GM12872 (cell line): ENCODE measurements at regions not wholly inside any gene's neighbourhood (a gene's known extent, or its start where the extent isn't known, plus 50 kb on each side); places are given as distances from the start of the nearest gene placed in this dataset.

Source experiments
- CTCF ChIP-seq: IDR thresholded peaks from 3 replicates; pipeline ENCODE4 v1.5.1; 2011; ENCODE audit warnings: low read depth, mild to moderate bottlenecking, low read length, moderate library complexity; ENCODE audit not compliant: insufficient read depth

- TF ChIP-seq CTCF, result no peak
Measured at GRCh38 chr2:234691214-234691575, 194.3 kb upstream of the ARL4C start.

- no peak for TF ChIP-seq CTCF
Measured at GRCh38 chr2:234690569-234691213, 193.8 kb upstream of the ARL4C start.

- TF ChIP-seq CTCF, result no peak
Measured at GRCh38 chr2:234689911-234690379, 193.1 kb upstream of the ARL4C start.

GRCh38 chr2:234687718-234688475, 191.0 kb upstream of the ARL4C start:
- no peak for TF ChIP-seq CTCF

- TF ChIP-seq CTCF, result no peak
Measured at GRCh38 chr2:234686088-234686890, 189.4 kb upstream of the ARL4C start.

GRCh38 chr2:234684466-234684865, 187.6 kb upstream of the ARL4C start:
- no peak for TF ChIP-seq CTCF

- TF ChIP-seq CTCF, result no peak
Measured at GRCh38 chr2:234683950-234684349, 187.1 kb upstream of the ARL4C start.
